ENCODE measurements at regions not wholly inside any gene's neighbourhood (a gene's known extent, or its start where the extent isn't known, plus 50 kb on each side); places are given as distances from the start of the nearest gene placed in this dataset.

DNA sequence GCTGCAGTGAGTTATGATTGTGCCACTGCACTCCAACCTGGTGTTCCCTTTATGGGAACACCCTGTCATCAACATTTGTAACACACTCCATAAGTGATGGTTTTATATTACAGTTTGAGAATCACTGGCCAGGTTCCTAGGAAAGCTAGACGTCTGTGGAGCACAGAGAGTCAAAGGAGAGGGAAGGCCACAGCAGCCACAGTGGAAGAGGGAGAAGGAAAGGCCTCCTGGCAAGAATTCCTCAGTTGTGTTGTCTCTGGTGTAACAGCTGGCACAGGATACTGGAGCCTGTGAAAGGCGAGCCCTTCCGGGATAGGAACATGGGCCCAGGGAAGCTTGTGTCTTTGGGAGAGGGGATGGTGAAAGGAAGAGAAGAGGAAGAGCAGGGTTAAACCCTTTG is 360.5 kb upstream of the PIK3C3 start:
- H3K27me3 ChIP-seq (ENCODE audit: insufficient read depth, low read length), result no peaks in the 10 kb centered on the region
- intact Hi-C loops (cut with micrococcal nuclease), result no loop called here
- Mint-ChIP-seq H3K9me3 (peaks cover 0 to 8% (median under 1%) of the 10 kb centered on the region in 8 donors), H3K27ac (no peak overlapping the region), H3K27me3 (no peaks in the 10 kb centered on the region), H3K4me3 (no peak overlapping the region), H3K4me1 (no peaks in the 10 kb centered on the region), H3K36me3 (no peaks in the 10 kb centered on the region)
- CTCF ChIA-PET (ENCODE audit: partially characterized antibody), result no interaction called here
- H3K4me3 ChIP-seq (ENCODE audit: low read length in 2 of 2), result no peak overlapping the region
- no peaks in the 10 kb centered on the region for H3K9me3 ChIP-seq (ENCODE audit: control insufficient read depth in 1 of 2, low read length in 2 of 2)
- no peaks in the 10 kb centered on the region for H3K36me3 ChIP-seq (ENCODE audit: insufficient read depth, low read length)
- POLR2A ChIA-PET (ENCODE audit: partially characterized antibody), result no interaction called here
- no peak overlapping the region for H3K27ac ChIP-seq (ENCODE audit: low read depth, low read length)
- no peak for DNase-seq
- H3K4me1 ChIP-seq (ENCODE audit: insufficient read depth, low read length), result no peaks in the 10 kb centered on the region

DNA sequence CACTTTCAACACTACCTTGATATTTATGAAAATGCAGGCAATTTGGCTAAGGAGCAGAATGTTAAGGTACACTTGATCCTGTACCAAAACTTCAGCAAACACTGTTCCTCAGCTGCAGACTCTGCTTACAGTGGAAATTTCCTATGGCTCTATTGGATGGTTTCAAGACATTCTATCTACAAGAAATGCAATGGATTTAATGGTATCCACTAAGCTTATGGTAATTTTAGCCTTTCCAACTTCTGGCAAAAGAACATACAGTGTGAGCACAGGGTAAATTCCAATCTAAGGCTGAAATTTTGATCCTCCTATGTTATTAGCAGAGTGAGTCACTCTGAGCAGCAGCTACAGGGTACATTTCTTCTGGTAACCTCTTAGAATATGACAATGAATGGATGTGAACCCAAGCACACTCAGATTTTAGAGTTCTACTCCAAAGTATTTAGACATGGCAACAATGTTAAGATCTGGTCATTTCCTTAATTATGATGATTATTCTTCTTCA is 361.8 kb upstream of the PIK3C3 start:
- H3K27ac Mint-ChIP-seq, result no peak overlapping the region
- no peak overlapping the region for H3K27ac ChIP-seq (ENCODE audit: low read depth, low read length)
- no peaks in the 10 kb centered on the region for H3K4me1 Mint-ChIP-seq
- no peaks in the 10 kb centered on the region for H3K27me3 Mint-ChIP-seq
- POLR2A ChIA-PET (ENCODE audit: partially characterized antibody), result no interaction called here
- no peak overlapping the region for H3K4me3 ChIP-seq (ENCODE audit: low read length in 2 of 2)
- CTCF ChIA-PET (ENCODE audit: partially characterized antibody), result no interaction called here
- no peaks in the 10 kb centered on the region for H3K36me3 Mint-ChIP-seq
- H3K36me3 ChIP-seq (ENCODE audit: insufficient read depth, low read length), result no peaks in the 10 kb centered on the region
- intact Hi-C loops (cut with micrococcal nuclease), result no loop called here
- H3K4me1 ChIP-seq (ENCODE audit: insufficient read depth, low read length), result no peaks in the 10 kb centered on the region
- H3K4me3 Mint-ChIP-seq, result no peak overlapping the region
- no peaks in the 10 kb centered on the region for H3K27me3 ChIP-seq (ENCODE audit: insufficient read depth, low read length)
- H3K9me3 Mint-ChIP-seq, result peaks cover 0 to 10% (median 2%) of the 10 kb centered on the region in 8 donors
- DNase-seq, result no peak
- no peaks in the 10 kb centered on the region for H3K9me3 ChIP-seq (ENCODE audit: control insufficient read depth in 1 of 2, low read length in 2 of 2)

DNA sequence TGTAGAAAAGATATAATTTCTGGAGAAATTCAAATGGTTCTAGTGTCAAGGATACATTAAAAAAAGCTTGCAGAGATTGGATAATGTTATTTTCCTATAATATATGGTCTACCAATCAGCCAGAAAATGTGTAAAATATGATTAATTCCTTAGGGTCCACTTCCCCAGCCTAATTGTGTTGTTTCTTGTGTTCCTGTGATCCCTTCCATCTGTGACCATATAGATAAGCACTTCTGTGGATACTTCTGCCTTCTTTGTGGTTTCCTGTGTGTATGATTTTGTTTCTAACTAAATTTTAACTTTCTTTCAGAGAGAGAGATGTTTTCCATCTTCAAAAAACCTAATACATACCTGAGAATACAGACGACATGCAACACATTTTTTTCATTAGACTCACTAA is 367.1 kb upstream of the PIK3C3 start:
- H3K4me1 ChIP-seq (ENCODE audit: insufficient read depth, low read length), result no peaks in the 10 kb centered on the region
- CTCF ChIA-PET (ENCODE audit: partially characterized antibody), result no interaction called here
- H3K9me3 Mint-ChIP-seq, result peaks cover 0 to 11% (median 3%) of the 10 kb centered on the region in 8 donors
- no peaks in the 10 kb centered on the region for H3K36me3 ChIP-seq (ENCODE audit: insufficient read depth, low read length)
- H3K27ac ChIP-seq (ENCODE audit: low read depth, low read length), result no peak overlapping the region
- H3K27me3 ChIP-seq (ENCODE audit: insufficient read depth, low read length), result no peaks in the 10 kb centered on the region
- H3K27ac Mint-ChIP-seq, result peak overlapping the region in 1 of 7 donors; percentile 11
- H3K4me1 Mint-ChIP-seq, result no peaks in the 10 kb centered on the region
- no peak for DNase-seq
- intact Hi-C loops (cut with micrococcal nuclease), result no loop called here
- H3K27me3 Mint-ChIP-seq, result no peaks in the 10 kb centered on the region
- H3K4me3 ChIP-seq (ENCODE audit: low read length in 2 of 2), result no peak overlapping the region
- no peak overlapping the region for H3K4me3 Mint-ChIP-seq
- H3K9me3 ChIP-seq (ENCODE audit: control insufficient read depth in 1 of 2, low read length in 2 of 2), result no peaks in the 10 kb centered on the region
- POLR2A ChIA-PET (ENCODE audit: partially characterized antibody), result no interaction called here
- no peaks in the 10 kb centered on the region for H3K36me3 Mint-ChIP-seq

DNA sequence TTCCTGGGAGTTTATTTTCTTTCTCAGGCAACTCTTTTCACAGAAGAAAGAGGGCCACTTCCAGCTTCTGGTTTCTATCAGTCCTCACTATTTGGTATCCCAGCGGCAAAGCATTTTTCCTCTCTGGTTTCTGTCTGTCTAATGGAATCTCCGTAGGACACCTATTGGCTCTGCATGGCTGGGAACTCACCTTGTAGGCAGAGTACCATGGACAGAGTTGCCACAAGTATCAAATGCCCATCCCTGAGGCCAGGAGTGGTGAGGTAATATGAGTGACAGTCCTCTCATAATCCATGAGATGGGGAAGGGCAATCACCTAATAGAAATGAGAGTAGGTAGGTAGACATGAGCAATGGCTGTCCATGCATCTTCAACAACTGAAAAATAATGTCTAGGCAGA is 369.5 kb upstream of the PIK3C3 start:
- POLR2A ChIA-PET (ENCODE audit: partially characterized antibody), result no interaction called here
- H3K27me3 ChIP-seq (ENCODE audit: insufficient read depth, low read length), result no peaks in the 10 kb centered on the region
- H3K36me3 ChIP-seq (ENCODE audit: insufficient read depth, low read length), result no peaks in the 10 kb centered on the region
- Mint-ChIP-seq H3K4me3 (no peak overlapping the region), H3K4me1 (no peaks in the 10 kb centered on the region), H3K9me3 (peaks cover 2 to 13% (median 3%) of the 10 kb centered on the region in 8 donors), H3K27me3 (no peaks in the 10 kb centered on the region), H3K27ac (no peak overlapping the region), H3K36me3 (no peaks in the 10 kb centered on the region)
- intact Hi-C loops (cut with micrococcal nuclease), result no loop called here
- CTCF ChIA-PET (ENCODE audit: partially characterized antibody), result no interaction called here
- no peaks in the 10 kb centered on the region for H3K9me3 ChIP-seq (ENCODE audit: control insufficient read depth in 1 of 2, low read length in 2 of 2)
- no peak for DNase-seq
- H3K27ac ChIP-seq (ENCODE audit: low read depth, low read length), result no peak overlapping the region
- no peaks in the 10 kb centered on the region for H3K4me1 ChIP-seq (ENCODE audit: insufficient read depth, low read length)
- H3K4me3 ChIP-seq (ENCODE audit: low read length in 2 of 2), result no peak overlapping the region

DNA sequence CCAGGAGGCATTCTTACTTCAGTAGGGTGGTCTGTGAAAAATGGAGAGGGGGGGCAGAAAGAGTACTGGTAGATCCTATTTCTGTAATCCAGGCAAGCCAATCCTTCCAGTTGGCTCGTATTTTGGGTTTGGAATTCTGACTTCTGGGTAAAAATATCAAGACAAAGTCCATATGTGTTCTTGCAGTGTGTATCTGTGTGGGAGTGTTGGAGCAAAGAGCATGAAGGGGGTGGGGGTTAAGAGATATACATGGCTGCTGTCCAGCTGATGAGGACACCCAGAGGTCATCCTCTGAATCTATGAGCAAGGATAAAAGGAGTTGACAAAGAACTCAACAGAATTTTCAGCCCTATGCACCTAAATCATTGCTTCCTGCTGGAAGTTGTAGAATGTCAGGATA is 375.8 kb upstream of the PIK3C3 start:
- intact Hi-C loops (cut with micrococcal nuclease), result no loop called here
- Mint-ChIP-seq H3K9me3 (peaks cover 0 to 6% (median 2%) of the 10 kb centered on the region in 8 donors), H3K4me1 (no peaks in the 10 kb centered on the region), H3K27me3 (no peaks in the 10 kb centered on the region), H3K36me3 (no peaks in the 10 kb centered on the region), H3K27ac (no peak overlapping the region), H3K4me3 (no peak overlapping the region)
- POLR2A ChIA-PET (ENCODE audit: partially characterized antibody), result no interaction called here
- CTCF ChIA-PET (ENCODE audit: partially characterized antibody), result no interaction called here
- Histone ChIP-seq H3K4me3 (ENCODE audit: low read length in 2 of 2) (no peak overlapping the region), H3K4me1 (ENCODE audit: insufficient read depth, low read length) (no peaks in the 10 kb centered on the region), H3K36me3 (ENCODE audit: insufficient read depth, low read length) (no peaks in the 10 kb centered on the region), H3K27me3 (ENCODE audit: insufficient read depth, low read length) (no peaks in the 10 kb centered on the region), H3K27ac (ENCODE audit: low read depth, low read length) (no peak overlapping the region), H3K9me3 (ENCODE audit: control insufficient read depth in 1 of 2, low read length in 2 of 2) (no peaks in the 10 kb centered on the region)
- no peak for DNase-seq

DNA sequence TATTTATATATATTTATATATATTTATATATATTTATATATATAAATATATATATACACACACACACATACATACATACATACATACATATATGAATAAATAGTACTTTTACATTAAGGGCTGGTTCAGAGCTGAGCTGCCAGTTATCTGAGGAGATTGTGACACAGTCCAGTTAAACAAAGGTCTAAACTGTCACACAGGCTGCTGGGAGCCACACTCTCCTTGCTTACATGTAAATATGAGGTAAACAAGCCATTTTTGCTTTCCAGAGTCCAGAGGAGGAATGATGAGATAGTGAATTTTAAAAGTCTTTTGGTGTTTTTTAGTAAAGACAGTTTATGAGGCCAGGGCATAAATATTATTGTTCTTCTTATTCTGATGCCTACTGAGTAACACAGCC is 377.5 kb upstream of the PIK3C3 start:
- Mint-ChIP-seq H3K36me3 (no peaks in the 10 kb centered on the region), H3K27ac (no peak overlapping the region), H3K9me3 (peaks cover 0 to 7% (median 3%) of the 10 kb centered on the region in 8 donors), H3K27me3 (no peaks in the 10 kb centered on the region), H3K4me1 (no peaks in the 10 kb centered on the region), H3K4me3 (no peak overlapping the region)
- H3K36me3 ChIP-seq (ENCODE audit: insufficient read depth, low read length), result no peaks in the 10 kb centered on the region
- H3K9me3 ChIP-seq (ENCODE audit: control insufficient read depth in 1 of 2, low read length in 2 of 2), result no peaks in the 10 kb centered on the region
- no peak overlapping the region for H3K4me3 ChIP-seq (ENCODE audit: low read length in 2 of 2)
- intact Hi-C loops (cut with micrococcal nuclease), result no loop called here
- CTCF ChIA-PET (ENCODE audit: partially characterized antibody), result interaction anchor here (0.6 kb wide), 1 partner anchor 17 kb away, joined by 4 read pairs; no protein-coding TSS in a partner anchor
- POLR2A ChIA-PET (ENCODE audit: partially characterized antibody), result no interaction called here
- H3K27me3 ChIP-seq (ENCODE audit: insufficient read depth, low read length), result no peaks in the 10 kb centered on the region
- H3K4me1 ChIP-seq (ENCODE audit: insufficient read depth, low read length), result no peaks in the 10 kb centered on the region
- no peak overlapping the region for H3K27ac ChIP-seq (ENCODE audit: low read depth, low read length)
- no peak for DNase-seq

DNA sequence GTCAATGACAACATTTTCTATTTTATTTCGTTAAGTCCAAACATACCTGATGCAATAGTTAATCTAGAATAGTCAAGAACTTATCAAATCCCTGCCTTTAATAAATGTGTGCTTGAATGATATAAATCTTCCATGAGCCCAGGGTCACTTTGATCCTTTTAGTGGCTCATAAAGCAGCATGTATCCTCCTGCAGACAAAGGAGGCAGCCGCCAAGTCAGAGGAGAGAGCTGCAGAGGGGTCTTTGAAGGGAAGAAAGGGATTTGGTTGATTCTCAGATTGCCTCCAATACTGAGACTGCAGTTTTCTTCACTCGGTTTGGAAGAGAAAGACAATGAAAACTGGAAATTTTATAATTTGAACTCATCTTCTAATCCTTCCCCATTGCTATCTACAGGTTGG is 378.4 kb upstream of the PIK3C3 start:
- CTCF ChIA-PET (ENCODE audit: partially characterized antibody), result interaction anchor here (0.6 kb wide), 1 partner anchor 17 kb away, joined by 4 read pairs; no protein-coding TSS in a partner anchor
- Mint-ChIP-seq H3K36me3 (no peaks in the 10 kb centered on the region), H3K27me3 (no peaks in the 10 kb centered on the region), H3K9me3 (peaks cover 0 to 6% (median 3%) of the 10 kb centered on the region in 8 donors), H3K27ac (no peak overlapping the region), H3K4me3 (no peak overlapping the region), H3K4me1 (no peaks in the 10 kb centered on the region)
- no peaks in the 10 kb centered on the region for H3K4me1 ChIP-seq (ENCODE audit: insufficient read depth, low read length)
- H3K36me3 ChIP-seq (ENCODE audit: insufficient read depth, low read length), result no peaks in the 10 kb centered on the region
- intact Hi-C loops (cut with micrococcal nuclease), result no loop called here
- H3K9me3 ChIP-seq (ENCODE audit: control insufficient read depth in 1 of 2, low read length in 2 of 2), result no peaks in the 10 kb centered on the region
- no peak overlapping the region for H3K27ac ChIP-seq (ENCODE audit: low read depth, low read length)
- POLR2A ChIA-PET (ENCODE audit: partially characterized antibody), result no interaction called here
- DNase-seq, result no peak
- H3K27me3 ChIP-seq (ENCODE audit: insufficient read depth, low read length), result no peaks in the 10 kb centered on the region
- no peak overlapping the region for H3K4me3 ChIP-seq (ENCODE audit: low read length in 2 of 2)

DNA sequence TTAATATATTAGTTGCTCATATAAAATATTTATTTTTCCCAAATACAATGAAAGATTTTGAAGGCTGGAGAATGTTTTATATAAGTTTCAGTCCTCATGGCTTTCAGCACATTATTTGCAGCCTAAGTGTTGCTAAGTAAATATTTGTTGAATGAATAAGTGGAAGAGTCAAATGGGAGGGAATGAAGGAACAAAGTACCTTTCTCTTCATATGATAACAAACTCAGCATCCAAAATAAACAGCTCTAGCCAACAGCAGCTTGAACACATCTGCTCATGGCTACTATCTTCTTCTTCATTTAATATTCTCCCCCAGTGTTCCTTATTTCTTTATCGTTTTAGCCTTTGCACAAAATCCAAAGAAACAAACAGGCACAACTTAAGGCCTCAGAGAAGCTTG is 385.2 kb upstream of the PIK3C3 start:
- H3K4me3 ChIP-seq (ENCODE audit: low read length in 2 of 2), result no peak overlapping the region
- H3K4me1 Mint-ChIP-seq, result no peaks in the 10 kb centered on the region
- H3K9me3 Mint-ChIP-seq, result peaks cover 0 to 7% (median 3%) of the 10 kb centered on the region in 8 donors
- H3K27ac ChIP-seq (ENCODE audit: low read depth, low read length), result no peak overlapping the region
- no peaks in the 10 kb centered on the region for H3K36me3 ChIP-seq (ENCODE audit: insufficient read depth, low read length)
- CTCF ChIA-PET (ENCODE audit: partially characterized antibody), result no interaction called here
- no peaks in the 10 kb centered on the region for H3K9me3 ChIP-seq (ENCODE audit: control insufficient read depth in 1 of 2, low read length in 2 of 2)
- no peak overlapping the region for H3K4me3 Mint-ChIP-seq
- no peaks in the 10 kb centered on the region for H3K36me3 Mint-ChIP-seq
- H3K27me3 Mint-ChIP-seq, result no peaks in the 10 kb centered on the region
- POLR2A ChIA-PET (ENCODE audit: partially characterized antibody), result no interaction called here
- intact Hi-C loops (cut with micrococcal nuclease), result no loop called here
- no peaks in the 10 kb centered on the region for H3K4me1 ChIP-seq (ENCODE audit: insufficient read depth, low read length)
- no peak for DNase-seq
- no peak overlapping the region for H3K27ac Mint-ChIP-seq
- H3K27me3 ChIP-seq (ENCODE audit: insufficient read depth, low read length), result no peaks in the 10 kb centered on the region

Data from CD4-positive, alpha-beta memory T cell (primary cell).